ENCODE measurements at regions not wholly inside any gene's neighbourhood (a gene's known extent, or its start where the extent isn't known, plus 50 kb on each side); places are given as distances from the start of the nearest gene placed in this dataset.
"Not testable (repeated sequence)": the region's sequence is repeated elsewhere in the genome, so short reads cannot be mapped to it uniquely, and the experiment has no call there.

DNA sequence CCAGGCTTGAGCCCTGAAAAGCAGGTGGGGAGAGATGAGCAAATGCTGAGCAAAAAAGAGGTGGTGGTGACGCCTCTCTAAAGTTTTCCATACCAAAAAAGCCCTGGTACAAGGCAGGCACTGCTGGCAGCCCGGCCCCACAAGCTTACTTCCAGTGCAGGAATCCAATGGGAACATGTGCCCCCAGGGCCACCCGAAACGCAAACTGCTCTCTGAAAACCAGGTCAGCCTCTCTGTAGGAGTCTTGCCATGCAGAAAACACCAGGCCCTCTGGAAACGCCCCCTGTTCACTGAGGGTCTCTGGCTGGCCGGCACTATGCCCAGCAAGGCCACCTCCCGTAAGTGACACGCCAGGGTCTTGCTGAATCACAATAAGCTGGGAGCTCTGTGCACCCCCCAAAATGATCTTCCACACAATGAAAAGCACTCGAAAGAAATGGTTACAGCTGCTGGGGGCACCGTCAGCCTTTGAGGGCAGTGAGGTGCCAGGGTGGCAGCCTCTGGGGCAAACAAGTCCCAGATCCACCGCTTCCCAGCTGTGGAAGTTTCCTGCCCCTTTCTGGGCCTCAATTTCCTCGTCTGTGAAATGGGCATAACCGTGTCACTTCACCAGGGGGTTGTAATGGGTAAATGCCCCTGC, 170.5 kb downstream of the TOMM20 start:
- no peak for DNase-seq (ENCODE audit: low read depth)

DNA sequence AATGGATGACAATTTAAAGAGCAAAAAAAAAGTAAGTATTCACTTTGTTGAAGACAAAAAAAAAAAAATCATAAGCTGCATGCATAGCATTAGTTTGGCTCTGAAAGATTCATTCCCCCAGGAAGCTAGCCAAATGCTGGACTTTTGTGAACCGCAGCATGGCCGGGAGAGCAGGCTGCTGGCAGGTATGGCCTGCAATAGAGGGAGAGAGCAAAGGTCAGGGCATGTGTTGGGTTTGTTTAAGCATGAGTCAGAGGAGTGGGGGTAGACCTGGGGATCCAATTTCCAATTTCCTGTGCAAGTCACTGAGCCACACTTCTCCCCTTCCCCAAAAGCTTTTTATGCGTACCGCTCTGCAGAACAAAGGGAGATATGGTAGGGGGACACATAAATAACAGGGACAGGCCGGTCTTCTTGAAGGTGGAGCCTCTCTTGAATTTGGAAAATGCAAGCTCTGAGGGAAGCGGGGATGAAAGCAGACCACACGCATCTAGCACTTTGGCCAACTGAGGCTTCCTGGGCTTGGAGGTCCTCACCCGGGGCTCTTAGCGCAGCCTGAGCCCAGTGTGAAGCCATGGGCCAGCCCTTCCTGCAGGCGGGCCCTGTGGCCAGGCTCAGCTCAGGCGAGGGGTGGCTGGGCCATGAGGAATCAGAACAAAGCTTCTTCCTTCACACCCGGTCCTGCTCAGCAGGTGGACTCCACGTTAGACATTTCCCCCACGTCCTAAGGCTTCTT, 171.1 kb downstream of the TOMM20 start:
- DNase-seq (ENCODE audit: low read depth), result no peak

DNA sequence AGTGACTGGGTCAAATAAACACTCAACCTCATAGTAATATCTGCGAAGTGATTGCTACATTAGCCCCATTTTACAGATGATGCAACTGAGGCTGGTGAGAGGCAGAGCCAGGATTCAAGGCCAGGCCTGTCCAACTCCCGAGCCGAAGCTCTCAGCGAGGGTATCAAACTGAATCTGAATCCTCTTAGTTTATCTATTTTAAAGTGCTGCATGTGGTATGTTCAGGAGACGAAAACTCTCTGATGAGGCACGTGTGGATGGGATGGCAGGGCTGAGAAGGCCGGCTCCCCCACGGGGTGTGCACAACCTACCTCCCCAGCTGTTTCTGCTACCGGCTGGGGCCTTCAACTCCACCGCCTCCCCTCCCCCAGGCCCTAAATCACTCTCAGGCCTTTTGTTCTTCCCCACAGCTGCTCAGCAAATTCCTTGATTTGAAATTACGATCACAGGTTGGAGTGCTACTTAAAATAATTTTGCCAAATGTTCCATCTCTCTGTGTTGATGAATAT, 171.8 kb downstream of the TOMM20 start:
- DNase-seq (ENCODE audit: low read depth), result no peak

DNA sequence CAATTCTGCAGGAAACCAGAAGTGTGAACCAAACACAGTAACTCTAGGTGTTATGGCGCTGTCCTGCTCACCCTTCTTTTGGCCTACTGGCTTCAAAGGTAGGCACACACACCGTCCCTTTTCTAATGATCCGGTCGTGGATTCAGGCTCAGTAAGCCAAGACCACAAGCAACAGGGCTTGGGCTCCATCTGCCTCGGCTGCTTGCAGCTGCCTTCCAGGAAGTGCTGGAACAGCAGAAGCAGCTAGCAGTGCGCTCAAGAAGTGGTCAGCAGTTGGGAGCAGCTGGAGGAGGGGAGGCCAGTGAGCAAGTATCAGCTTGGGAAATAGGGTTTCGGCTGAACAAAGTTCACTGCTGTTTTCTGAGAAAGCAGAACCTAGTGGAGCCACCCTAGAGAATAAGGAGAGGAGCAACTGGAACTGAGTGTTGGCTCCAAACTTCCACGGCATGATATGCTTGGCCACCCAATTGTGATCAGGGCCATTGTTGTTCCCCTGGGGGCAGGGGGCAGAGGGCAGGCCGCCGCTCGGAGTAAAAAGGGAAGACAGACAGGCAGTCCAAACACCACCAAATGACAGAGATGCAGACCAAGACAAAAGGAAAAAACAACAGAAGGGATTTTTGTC, 173.4 kb downstream of the TOMM20 start:
- DNase-seq (ENCODE audit: low read depth), result no peak

DNA sequence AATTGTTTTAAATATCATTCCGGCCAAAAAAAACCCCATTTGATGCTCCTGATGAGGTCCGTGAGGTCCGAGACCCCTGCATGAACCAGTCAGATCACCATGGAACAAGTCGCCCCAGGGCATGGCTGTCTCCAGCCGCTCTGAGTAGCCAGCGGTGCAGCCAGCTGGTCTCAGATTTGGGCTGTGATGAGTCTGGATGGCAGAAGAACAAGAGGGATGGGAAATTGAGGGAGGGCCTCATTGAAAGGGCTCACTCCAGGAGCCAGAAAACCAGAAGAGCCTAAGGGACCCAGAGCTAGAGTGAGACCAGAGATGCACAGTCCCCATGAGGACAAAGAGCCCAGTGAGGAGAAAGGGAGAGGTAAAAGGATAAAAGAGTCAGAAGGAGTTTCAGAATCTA, 174.0 kb downstream of the TOMM20 start:
- DNase-seq (ENCODE audit: low read depth), result no peak

DNA sequence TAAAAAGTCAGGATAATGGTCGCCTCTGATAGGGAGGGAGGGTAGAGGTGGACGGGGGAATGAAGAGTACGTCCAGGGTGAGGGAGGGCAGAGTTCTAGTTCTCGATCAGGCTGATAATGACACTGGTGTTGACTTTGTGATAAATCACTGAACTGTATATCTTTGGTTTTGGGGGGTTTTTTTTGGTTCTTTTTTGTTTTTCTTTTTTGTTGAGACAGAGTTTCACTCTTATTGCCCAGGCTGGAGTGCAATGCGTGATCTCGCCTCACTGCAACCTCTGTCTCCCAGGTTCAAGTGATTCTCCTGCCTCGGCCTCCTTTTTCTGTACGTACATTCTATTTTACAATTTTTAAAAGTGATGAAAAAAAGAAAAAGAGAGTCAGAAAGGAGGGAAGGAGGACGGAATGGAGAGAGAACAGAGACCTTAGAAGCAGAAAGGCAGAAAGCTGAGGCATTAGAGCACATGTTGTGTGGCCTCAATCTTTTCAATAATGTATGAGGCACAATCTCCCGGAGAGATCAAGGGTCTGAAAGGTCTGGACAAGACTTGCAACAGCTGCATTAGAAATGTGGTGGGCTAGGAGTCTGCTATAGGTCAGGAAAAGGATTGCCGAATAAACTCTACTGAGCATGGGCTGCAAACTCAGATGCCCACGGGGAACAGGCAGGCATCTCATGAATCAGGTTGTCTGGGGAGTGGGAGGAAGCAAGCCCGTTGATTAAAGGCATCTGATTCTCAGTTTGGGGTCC, 174.8 kb downstream of the TOMM20 start:
- DNase-seq (ENCODE audit: low read depth), result no peak

DNA sequence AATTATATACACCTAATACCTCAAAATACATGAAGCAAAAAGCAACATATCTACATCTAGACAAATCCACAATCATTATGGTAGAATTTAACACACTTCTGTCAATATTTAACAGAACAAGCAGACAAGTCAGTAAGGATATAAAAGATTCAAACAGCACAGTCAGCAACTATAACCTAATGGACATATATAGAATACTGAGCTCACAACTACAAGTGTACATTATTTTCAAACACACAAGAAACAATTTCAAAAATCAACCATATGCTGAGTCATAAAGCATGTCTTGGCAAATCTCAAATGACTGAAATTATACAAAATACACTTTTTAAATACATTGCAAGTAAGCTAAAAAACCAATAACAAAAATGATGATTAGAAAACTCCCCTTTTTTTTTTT, 178.0 kb downstream of the TOMM20 start:
- no peak for DNase-seq (ENCODE audit: low read depth)

DNA sequence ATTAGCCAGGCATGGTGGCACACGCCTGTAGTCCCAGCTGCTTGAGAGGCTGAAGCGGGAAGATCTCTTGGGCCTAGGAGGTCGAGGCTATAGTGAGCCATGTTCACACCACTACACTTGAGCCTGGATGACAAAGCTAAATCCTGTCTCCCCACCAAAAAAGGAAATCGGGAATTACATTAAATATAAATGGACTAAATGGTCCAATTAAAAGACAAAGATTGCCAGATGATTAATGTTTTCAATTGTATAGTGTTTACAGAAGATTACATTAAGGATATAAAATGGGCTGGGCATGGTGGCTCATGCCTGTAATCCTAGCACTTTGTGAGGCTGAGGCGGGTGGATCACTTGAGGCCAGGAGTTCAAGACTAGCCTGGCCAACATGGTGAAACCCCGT, 179.1 kb downstream of the TOMM20 start:
- DNase-seq (ENCODE audit: low read depth), result not testable (repeated sequence)

DNA sequence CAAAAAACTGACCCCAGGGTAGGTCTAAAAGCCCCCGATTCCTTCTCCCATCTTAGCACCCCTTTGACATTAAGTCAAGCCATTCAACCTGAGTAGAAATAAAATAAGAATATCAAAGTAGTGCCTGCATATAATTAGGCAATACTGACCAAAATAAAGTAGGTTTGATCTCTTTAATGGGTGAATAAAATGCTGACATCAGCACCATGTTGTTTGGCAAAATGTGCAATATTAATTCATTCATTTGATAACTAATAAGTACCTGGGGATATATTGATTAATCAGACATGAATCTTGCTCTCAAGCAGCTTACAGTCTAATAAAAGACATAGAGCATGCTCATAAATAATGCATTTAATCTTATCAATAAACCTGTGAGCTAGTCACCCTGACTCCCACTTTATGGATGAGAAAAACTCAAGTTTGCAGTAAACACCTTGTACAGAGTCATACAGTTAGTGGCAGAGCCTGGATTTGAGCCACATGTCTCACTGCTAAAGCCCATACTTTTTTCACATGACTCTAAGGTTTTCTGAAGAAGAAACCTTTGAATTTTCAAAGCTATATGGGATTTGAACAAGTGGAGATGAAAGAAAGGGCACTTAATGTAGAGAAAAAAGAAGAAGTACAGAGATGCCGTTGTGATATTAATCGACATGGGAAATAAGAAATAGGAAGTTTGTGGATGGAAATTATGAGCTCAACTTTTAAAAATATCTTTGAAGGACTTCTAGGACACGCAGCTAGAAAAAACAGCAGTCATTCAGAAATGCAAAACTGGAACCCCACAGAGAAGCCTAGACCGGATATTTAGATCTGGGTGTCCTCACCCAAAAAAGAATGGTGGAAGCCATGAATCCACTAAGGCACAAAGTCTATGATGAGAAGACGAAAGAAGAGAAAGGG, 183.9 kb downstream of the TOMM20 start:
- DNase-seq (ENCODE audit: low read depth), result no peak

DNA sequence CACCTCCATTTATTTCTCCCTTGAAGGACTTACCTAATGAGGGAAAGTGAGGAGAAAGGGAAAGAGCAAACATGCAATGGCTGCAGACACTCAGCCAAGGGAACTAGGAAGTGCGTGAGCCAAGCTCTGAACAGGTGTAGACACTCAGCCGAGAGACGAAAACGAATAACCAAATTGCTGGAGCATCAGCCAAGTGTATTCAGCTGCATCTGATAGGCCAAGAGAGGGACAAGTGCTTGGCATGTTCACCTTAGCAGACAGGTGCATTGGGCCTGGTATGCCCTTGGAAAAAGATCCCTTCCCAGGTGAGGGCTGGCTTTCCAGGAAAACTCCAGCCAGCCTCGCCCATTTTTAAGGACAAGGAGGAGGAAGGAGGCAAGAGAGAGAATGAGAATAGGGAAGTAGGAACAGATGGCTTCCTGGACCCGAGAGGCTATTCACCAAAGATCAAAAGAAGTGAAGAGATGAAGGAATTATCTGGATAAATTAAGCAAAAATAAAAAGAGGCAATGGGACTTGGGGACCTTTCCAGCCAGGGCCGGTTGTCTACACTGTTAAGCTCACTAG, 184.7 kb downstream of the TOMM20 start:
- DNase-seq (ENCODE audit: low read depth), result no peak

DNA sequence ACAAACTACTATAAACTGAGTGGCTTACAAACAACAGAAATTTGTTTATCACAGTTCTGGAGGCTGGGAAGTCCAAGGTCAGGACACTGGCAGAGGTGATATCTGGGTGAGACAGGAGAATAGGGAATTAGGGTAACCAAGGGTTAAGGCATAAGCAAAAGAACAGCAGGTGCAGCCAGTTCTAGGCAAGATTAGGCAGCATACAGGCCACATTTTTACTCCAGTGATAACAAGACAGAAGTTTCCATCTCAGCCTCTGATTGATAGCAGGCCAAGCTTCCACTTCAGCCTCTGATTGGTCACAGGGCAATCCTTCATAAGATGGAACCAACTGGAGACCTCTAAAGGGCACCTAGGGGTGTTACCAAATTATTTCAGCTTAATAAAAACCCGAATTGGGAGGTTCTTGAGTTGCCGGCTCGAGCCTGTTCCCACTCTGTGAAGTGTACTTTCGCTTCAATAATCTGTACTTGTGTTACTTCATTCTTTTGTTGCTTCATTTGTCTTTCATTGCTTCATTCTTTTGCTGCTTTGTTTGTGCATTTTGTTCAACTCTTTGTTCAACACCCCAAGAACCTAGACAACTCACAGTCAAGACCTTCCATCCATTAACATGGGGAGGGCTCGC, 185.6 kb downstream of the TOMM20 start:
- no peak for DNase-seq (ENCODE audit: low read depth)

DNA sequence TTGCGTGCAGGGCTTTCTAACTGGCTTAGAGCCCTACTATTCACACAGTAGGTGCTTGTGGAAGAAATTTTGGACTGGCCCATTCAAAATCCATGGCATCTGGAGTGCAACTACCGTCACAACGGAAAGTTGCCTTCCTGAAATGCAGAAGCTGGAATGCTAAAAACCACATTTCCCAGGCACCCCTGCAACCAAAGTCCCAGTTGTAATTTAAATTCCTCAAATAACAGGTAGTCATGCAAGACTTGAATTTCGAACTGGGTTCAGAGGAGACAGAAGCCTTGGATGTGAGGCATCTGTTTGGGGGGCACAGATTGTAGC, 186.7 kb downstream of the TOMM20 start:
- DNase-seq (ENCODE audit: low read depth), result no peak

DNA sequence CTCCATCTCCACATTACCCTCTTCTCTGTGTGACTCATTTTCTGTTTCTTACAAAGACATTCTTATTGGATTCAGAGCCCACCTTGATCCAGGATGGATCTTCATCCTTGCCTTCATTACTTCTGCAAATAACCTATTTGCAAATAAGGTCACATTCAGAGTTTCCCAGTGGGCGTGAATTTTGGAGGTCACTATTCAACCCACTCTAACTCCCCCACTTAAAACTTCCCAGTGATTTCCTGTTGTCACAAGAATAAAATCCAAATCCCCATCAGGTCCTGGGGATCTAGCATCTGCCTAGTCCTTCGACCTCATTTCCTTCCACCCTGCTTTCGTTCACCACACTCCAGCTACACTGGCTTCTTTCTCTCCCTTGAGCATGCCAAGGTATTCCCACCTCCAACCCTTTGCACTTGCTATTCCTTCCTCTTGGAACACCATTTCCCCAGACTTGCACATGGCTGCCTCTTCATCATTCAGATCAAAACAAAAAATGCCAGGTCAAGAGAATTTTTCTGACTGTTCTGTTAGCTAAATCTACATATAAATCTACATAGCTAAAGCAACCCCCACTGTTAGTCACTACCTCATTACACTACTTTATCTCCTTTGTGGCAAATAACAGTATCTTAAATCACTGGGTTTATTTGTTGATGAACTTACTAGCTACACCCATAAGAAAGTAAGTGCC, 187.2 kb downstream of the TOMM20 start:
- DNase-seq (ENCODE audit: low read depth), result no peak

DNA sequence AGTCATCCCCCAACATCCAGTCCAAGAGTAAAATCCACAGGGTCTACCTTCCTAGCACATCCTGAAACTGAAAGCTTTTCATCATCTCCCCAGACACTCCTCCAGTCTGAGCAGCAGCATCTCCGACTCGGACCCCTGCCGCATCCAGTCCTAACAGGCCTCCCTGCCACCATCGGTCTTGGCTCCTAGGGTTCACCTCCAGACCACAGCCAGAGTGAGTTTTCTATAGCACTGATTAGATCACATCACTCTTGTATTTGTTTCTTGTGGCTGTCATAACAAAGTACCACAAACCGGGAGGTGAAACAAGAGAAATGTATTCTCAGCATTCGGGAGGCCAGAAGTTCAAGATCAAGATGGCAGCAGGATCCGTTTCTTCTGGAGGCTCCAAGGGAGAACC, 187.8 kb downstream of the TOMM20 start:
- DNase-seq (ENCODE audit: low read depth), result no peak

DNA sequence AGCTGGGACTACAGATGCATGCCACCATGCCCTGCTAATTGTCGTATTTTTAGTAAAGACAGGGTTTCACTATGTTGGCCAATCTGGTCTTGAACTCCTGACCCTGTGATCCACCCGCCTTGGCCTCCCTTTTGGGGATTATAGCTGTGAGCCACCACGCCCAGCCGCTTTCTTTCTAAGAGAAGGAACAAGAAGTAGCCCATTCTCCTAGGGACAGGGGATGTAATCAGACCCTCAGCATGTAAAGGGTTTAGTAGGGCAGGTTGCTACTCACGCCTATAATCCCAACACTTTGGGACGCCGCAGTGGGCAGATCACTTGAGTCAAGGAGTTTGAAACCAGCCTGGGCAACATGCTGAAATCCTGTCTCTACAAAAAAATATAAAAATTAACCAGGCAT, 189.7 kb downstream of the TOMM20 start:
- no peak for DNase-seq (ENCODE audit: low read depth)

DNA sequence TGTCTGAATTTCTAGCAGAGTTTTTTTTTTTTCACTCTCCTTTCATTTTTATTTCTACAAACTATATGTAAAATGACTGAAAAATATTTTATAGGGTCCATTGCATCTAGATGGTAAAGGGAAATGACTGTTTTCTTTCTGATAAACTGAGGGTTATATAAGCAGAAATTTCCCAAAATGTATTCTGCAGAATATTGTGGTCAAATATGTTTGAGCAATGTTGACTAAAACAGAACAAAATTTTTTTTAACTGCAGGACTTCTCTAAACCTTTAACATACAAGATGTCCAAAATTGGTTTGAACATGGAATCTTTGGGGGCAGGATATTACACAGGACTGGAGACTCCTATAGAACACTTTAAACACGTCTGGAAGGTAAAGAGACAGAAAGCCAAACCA, 190.5 kb downstream of the TOMM20 start:
- DNase-seq (ENCODE audit: low read depth), result no peak

DNA sequence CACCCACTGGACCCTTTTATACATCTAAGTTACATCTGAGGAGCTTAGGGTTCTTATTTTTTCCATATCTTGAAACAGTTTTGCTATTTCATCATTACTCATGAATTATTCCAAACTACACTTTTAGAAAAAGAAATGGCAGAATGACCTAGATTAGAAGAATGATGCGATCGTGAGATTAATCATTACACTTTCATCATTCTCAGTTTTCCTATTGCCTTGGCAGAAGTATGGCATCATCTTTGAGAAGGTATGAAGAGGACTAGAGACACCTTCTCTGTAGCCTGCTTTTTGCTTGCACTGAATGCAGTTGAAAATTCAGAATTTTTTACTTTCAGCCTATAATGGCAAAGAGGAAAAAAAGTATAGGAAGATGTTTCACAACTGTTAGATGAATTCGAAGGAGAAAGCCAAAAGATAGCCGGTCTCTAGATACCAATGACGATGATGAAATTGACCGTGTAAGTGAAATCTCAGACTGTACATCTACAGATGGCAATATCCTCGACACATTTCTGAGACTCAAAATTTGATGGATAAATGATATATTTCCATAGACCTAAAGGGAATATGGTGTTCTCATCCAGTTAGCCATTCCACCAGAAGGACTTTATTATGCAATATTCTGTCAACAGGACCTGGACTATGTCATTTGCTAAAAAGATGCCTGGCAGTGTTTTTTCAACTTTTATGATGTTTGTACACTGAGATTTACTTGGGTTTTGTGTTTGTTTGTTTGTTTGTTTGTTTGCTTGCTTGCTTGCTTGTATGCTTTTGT, 191.8 kb downstream of the TOMM20 start:
- DNase-seq (ENCODE audit: low read depth), result no peak

DNA sequence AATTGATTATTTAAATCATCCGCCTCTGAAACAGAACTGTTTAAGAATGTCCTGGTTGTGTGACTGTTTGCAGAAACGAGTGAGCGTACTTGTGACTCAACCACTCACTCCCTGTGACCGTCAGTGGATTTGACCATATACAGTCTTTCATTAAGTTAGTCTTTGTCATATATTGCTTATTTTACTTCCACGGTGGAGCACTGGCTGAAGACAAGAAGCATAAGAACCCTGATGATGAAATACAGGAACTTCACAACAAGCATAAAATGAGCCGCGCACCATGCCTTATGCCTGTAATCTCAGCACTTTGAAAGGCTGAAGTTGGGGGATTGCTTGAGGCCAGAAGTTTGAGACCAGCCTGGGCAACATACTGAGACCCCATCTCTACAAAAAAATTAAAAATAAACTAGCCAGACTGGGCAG, 194.0 kb downstream of the TOMM20 start:
- DNase-seq (ENCODE audit: low read depth), result no peak

DNA sequence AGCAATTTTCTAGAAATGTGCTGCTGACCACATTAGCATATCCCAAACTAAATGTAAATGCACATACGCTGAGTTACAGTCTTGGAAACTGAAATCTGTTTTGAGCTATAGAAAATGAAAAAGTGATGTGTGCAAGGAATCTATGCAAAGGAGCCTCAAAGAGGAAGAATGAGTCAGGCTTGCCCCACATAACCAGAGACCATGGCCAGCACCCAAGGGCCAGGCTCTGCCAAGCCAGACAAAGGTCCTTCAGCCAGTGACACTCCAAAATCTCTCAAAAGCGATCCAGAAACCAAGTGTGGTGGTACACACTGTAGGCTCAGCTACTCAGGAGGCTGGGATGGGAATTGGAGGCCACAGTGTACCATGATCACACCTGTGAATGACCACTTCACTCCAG, 195.2 kb downstream of the TOMM20 start:
- no peak for DNase-seq (ENCODE audit: low read depth)
